Fibroblast of lung (primary cell): ENCODE measurements at regions not wholly inside any gene's neighbourhood (a gene's known extent, or its start where the extent isn't known, plus 50 kb on each side); places are given as distances from the start of the nearest gene placed in this dataset.

Source experiments
- EZH2 ChIP-seq: IDR thresholded peaks from 2 replicates; pipeline ENCODE4 v1.5.1; 2012; ENCODE audit warnings: low read length, control low read depth, mild to moderate bottlenecking; ENCODE audit errors: missing control alignments
- TF ChIP-seq, protein P1 (sequence below), 2 donors: IDR thresholded peaks in 1 of 2; conservative IDR thresholded peaks in 1 of 2; 1 replicate in 1 of 2; 2 replicates in 1 of 2; pipeline ENCODE4 v1.5.1; 2011 to 2012; ENCODE audit warnings: low read length in 2 of 2, control low read depth in 1 of 2, inconsistent platforms in 1 of 2, low read depth in 1 of 2, mild to moderate bottlenecking in 1 of 2

DNA sequence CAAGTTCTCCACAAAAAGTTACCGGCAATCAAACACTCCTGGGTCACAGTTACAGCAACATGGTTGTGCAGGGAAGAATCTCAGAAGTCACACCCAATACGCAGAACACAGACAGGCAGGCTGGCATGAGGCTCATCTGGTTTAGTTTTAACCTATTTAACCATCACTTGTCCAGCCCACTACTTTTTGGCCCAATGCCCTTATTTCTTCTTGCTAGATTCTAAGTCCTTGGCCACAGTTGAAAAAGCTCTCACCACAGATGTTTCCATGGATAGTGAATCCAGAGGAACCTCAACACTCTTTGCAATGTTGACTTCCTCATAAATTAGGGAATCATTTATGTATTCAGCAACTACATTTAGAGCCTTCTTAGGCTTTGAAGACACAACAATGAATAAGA lies 50.7 kb upstream of the FNDC3A start:
- TF ChIP-seq, protein P1, sequence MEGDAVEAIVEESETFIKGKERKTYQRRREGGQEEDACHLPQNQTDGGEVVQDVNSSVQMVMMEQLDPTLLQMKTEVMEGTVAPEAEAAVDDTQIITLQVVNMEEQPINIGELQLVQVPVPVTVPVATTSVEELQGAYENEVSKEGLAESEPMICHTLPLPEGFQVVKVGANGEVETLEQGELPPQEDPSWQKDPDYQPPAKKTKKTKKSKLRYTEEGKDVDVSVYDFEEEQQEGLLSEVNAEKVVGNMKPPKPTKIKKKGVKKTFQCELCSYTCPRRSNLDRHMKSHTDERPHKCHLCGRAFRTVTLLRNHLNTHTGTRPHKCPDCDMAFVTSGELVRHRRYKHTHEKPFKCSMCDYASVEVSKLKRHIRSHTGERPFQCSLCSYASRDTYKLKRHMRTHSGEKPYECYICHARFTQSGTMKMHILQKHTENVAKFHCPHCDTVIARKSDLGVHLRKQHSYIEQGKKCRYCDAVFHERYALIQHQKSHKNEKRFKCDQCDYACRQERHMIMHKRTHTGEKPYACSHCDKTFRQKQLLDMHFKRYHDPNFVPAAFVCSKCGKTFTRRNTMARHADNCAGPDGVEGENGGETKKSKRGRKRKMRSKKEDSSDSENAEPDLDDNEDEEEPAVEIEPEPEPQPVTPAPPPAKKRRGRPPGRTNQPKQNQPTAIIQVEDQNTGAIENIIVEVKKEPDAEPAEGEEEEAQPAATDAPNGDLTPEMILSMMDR (conservative IDR thresholded peaks at IDR 0.05 in 1 of 2, IDR thresholded peaks at IDR 0.05 in 1 of 2; ENCODE audit: low read depth in 1 of 2, low read length in 2 of 2), result no peak
- no peak for TF ChIP-seq EZH2
